Calu3 (cell line): ENCODE measurements at regions not wholly inside any gene's neighbourhood (a gene's known extent, or its start where the extent isn't known, plus 50 kb on each side); places are given as distances from the start of the nearest gene placed in this dataset.

ENCODE experiments used
- BruUV-seq: library from RNA; stranded (reverse); fragments of 400-500 nt; replicated peaks from 2 replicates; lab custom pipeline; 2021; lab: Mats Ljungman, UMichigan
- CTCF ChIA-PET: fragments of 300-600 bp; sonication (Branson Sonifier 250); formaldehyde crosslinking; loops from one replicate; lab custom pipeline; 2022; ENCODE audit warnings: antibody characterized with exemption; lab: Charles Lee
- DNase-seq: peaks from one replicate; pipeline ENCODE4 v3.0.0; 2022
- H3K27ac Mint-ChIP-seq: one replicate; pipeline ENCODE4 v1.8.0; 2022; ENCODE audit warnings: mixed read lengths; ENCODE audit not compliant: unreplicated experiment
- H3K27me3 Mint-ChIP-seq: one replicate; pipeline ENCODE4 v1.8.0; 2022; ENCODE audit warnings: mixed read lengths; ENCODE audit not compliant: unreplicated experiment
- H3K36me3 Mint-ChIP-seq: one replicate; pipeline ENCODE4 v1.8.0; 2022; ENCODE audit warnings: mild to moderate bottlenecking, moderate library complexity, mixed read lengths; ENCODE audit not compliant: insufficient read depth, unreplicated experiment
- H3K4me1 Mint-ChIP-seq: one replicate; pipeline ENCODE4 v1.8.0; 2022; ENCODE audit warnings: mild to moderate bottlenecking, low read depth, mixed read lengths; ENCODE audit not compliant: unreplicated experiment
- H3K4me3 Mint-ChIP-seq: one replicate; pipeline ENCODE4 v1.8.0; 2022; ENCODE audit warnings: mild to moderate bottlenecking, low read depth, moderate library complexity, mixed read lengths; ENCODE audit not compliant: unreplicated experiment
- H3K9me3 Mint-ChIP-seq: one replicate; pipeline ENCODE4 v1.8.0; 2022; ENCODE audit warnings: low read depth, mixed read lengths; ENCODE audit not compliant: unreplicated experiment
- intact Hi-C: fragments of 100-400 bp; cut with micrococcal nuclease; formaldehyde crosslinking; loops from one replicate; pipeline ENCODE4 v1.10.0; 2022; ENCODE audit not compliant: unreplicated experiment
- TF ChIP-seq, protein P1 (sequence below): fragments of 200-600 bp; IDR thresholded peaks from one replicate; pipeline ENCODE4 v1.8.0; 2022; ENCODE audit warnings: antibody characterized with exemption; ENCODE audit not compliant: unreplicated experiment

DNA sequence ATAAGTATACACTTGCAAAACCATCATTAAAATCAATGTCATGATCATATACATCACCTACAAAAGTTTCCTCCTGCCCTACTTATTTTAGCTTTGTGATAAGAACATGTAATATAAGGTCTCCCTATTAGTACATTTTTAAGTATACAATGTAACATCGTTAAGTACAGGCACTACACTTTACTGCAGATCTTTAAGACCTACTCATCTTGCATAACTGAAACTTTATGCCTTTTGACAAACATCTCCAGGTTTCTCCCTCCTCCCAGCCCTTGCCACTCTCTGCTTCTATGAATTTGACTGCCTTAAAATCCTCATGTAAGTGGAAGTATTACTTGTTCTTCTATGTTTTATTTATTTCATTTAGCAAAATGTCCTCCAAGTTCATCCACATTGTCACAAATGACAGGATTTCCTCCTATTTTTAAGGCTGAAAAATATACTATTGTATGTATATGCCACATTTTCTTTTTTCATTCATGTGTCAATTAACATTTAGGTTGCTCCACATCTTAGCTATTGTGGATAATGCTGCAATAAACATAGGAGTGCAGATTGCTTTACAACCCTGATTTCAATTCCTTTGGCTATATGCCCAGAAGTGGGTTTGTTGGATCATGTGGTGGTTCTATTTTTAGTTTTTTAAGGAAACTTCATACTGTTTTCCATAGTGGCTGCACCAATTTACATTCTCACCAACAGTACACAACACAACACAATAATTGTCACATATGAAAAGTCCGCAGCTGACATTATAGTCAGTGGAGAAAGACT, 471.1 kb upstream of the ANO3 start:
- Mint-ChIP-seq H3K36me3 (no peaks in the 10 kb centered on the region), H3K4me3 (no peak overlapping the region), H3K27ac (no peak overlapping the region), H3K4me1 (no peaks in the 10 kb centered on the region), H3K27me3 (no peaks in the 10 kb centered on the region), H3K9me3 (no peaks in the 10 kb centered on the region)
- CTCF ChIA-PET, result no interaction called here
- TF ChIP-seq, protein P1, sequence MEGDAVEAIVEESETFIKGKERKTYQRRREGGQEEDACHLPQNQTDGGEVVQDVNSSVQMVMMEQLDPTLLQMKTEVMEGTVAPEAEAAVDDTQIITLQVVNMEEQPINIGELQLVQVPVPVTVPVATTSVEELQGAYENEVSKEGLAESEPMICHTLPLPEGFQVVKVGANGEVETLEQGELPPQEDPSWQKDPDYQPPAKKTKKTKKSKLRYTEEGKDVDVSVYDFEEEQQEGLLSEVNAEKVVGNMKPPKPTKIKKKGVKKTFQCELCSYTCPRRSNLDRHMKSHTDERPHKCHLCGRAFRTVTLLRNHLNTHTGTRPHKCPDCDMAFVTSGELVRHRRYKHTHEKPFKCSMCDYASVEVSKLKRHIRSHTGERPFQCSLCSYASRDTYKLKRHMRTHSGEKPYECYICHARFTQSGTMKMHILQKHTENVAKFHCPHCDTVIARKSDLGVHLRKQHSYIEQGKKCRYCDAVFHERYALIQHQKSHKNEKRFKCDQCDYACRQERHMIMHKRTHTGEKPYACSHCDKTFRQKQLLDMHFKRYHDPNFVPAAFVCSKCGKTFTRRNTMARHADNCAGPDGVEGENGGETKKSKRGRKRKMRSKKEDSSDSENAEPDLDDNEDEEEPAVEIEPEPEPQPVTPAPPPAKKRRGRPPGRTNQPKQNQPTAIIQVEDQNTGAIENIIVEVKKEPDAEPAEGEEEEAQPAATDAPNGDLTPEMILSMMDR, result no peak
- no peak for DNase-seq
- BruUV-seq, result no TSS peak
- intact Hi-C loops, result no loop called here

GRCh38 chr11:25862159-25862558, 469.8 kb upstream of the ANO3 start:
- Mint-ChIP-seq H3K4me3 (no peak overlapping the region), H3K27ac (no peak overlapping the region), H3K9me3 (no peaks in the 10 kb centered on the region), H3K4me1 (no peaks in the 10 kb centered on the region), H3K36me3 (no peaks in the 10 kb centered on the region), H3K27me3 (no peaks in the 10 kb centered on the region)
- no TSS peak for BruUV-seq
- intact Hi-C loops, result no loop called here
- CTCF ChIA-PET, result no interaction called here
- no peak for DNase-seq
- TF ChIP-seq, protein P1, result no peak

- CTCF ChIA-PET, result no interaction called here
- Mint-ChIP-seq H3K9me3 (no peaks in the 10 kb centered on the region), H3K27ac (no peak overlapping the region), H3K4me3 (no peak overlapping the region), H3K4me1 (no peaks in the 10 kb centered on the region), H3K27me3 (no peaks in the 10 kb centered on the region), H3K36me3 (no peaks in the 10 kb centered on the region)
- TF ChIP-seq, protein P1, result no peak
- BruUV-seq, result no TSS peak
- no peak for DNase-seq
- intact Hi-C loops, result no loop called here
Observed at GRCh38 chr11:25863986-25864385, 467.9 kb upstream of the ANO3 start.

GRCh38 chr11:25876456-25876965, 455.4 kb upstream of the ANO3 start:
- CTCF ChIA-PET, result no interaction called here

More at GRCh38 chr11:25876456-25876965, 455.4 kb upstream of the ANO3 start:
- H3K4me3 Mint-ChIP-seq, result no peak overlapping the region
- BruUV-seq, result no TSS peak
- H3K9me3 Mint-ChIP-seq, result peaks cover 3% of the 10 kb centered on the region
- no peaks in the 10 kb centered on the region for H3K36me3 Mint-ChIP-seq
- intact Hi-C loops, result no loop called here
- TF ChIP-seq, protein P1, result no peak
- no peaks in the 10 kb centered on the region for H3K4me1 Mint-ChIP-seq
- no peak for DNase-seq
- no peaks in the 10 kb centered on the region for H3K27me3 Mint-ChIP-seq
- no peak overlapping the region for H3K27ac Mint-ChIP-seq
